ENCODE measurements at regions not wholly inside any gene's neighbourhood (a gene's known extent, or its start where the extent isn't known, plus 50 kb on each side); places are given as distances from the start of the nearest gene placed in this dataset.

GRCh38 chr17:71900621-71901229 is 220.1 kb upstream of the SOX9 start:
- in situ Hi-C loops (cut with HindIII; ENCODE audit: low sequenced_read_pairs) = no loop called here
- TF ChIP-seq CTCF (IDR thresholded peaks at IDR 0.05; ENCODE audit: low read depth, low read length, missing control alignments) = no peak
- DNase-seq (ENCODE audit: low read depth) = no peak

DNA sequence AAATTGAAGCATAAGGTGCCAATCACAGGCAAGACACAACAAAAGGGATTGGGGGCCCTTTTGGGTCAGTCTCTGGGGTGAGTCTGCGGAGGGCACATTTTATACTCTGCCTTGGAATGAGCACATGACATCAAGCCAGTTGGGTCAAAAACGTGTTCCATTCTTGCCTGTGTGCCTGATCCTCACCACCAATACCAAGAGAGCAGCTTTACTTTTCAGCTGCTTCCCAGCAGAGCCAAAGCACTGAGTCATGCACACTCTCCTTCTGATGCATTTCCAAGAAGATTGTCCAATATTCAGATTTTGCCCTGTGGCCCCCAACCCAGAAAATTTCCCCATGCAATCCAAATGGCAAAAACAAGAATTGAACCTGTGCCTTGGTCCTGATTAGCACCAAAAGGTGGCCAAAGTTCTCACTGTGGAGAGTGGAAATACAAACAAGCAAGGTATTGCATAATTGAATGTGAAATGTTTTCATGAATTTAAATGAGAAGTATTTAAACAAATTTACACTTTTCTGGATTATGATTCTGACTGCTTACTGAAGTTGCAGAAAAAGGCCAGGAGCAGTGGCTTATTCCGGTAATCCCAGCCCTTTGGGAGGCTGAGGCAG is 217.8 kb upstream of the SOX9 start:
- peak; percentile 16 for DNase-seq (ENCODE audit: low read depth)

More at GRCh38 chr17:71900621-71901229, 220.1 kb upstream of the SOX9 start:
- no peak overlapping the region for H3K4me3 ChIP-seq (ENCODE audit: low read depth, low read length)

DNA sequence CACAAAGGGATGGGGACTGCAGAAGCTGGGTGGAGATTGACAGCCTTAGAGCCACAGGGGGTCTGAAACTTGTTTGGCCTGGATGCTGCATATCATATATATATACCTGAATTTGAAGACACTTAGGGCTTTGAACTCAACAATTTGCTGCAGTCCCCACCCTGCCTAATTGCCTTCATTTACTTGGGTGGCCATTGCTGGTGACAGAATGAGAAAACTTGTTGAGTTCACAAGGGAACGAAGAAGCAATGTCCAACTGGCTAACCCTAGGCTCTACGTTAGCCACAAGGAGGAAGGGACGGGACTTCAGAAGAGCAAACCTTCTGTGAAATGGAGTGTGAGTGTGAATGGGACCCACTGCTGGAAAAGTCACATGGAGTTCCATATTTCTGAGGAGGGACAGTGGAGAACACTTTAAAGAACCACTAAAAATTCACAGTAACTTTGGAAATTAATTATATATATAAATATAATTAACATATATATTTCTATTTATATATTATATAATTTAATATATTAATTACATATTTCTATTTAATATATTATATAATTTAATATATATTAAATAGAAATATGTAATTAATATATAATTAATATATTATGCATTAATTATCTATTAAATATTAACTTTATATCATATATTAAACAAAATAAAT is 215.3 kb upstream of the SOX9 start:
- in situ Hi-C loops (cut with HindIII; ENCODE audit: low sequenced_read_pairs) = no loop called here
- DNase-seq (ENCODE audit: low read depth) = no peak
- no peak for TF ChIP-seq CTCF (IDR thresholded peaks at IDR 0.05; ENCODE audit: low read depth, low read length, missing control alignments)
- H3K4me3 ChIP-seq (ENCODE audit: low read depth, low read length) = no peak overlapping the region

More for the DNA sequence above, 217.8 kb upstream of the SOX9 start:
- H3K4me3 ChIP-seq (ENCODE audit: low read depth, low read length) = no peak overlapping the region
- in situ Hi-C loops (cut with HindIII; ENCODE audit: low sequenced_read_pairs) = no loop called here
- TF ChIP-seq CTCF (IDR thresholded peaks at IDR 0.05; ENCODE audit: low read depth, low read length, missing control alignments) = no peak

DNA sequence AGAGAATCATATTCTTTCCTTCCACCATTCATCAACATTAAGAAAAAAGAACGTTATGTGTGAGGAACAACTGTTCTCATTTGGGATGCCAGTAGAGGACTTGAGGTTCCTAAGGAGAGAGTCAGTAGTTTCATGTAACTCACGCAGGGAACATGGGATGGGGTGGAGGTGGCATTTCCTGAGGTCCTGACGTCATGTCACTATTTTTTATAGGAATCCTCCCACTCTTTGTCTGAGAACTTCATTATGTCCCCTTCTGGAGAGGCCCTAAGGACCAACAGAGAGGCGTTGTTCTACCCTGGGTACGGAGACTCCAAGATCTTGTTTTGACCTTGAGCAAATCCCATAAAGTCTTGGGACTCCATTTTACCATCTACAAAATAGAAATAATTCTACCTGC is 211.7 kb upstream of the SOX9 start:
- in situ Hi-C loops (cut with HindIII; ENCODE audit: low sequenced_read_pairs) = no loop called here
- no peak overlapping the region for H3K4me3 ChIP-seq (ENCODE audit: low read depth, low read length)
- TF ChIP-seq CTCF (IDR thresholded peaks at IDR 0.05; ENCODE audit: low read depth, low read length, missing control alignments) = no peak
- no peak for DNase-seq (ENCODE audit: low read depth)

GRCh38 chr17:71910002-71910401 is 210.8 kb upstream of the SOX9 start:
- no peak overlapping the region for H3K4me3 ChIP-seq (ENCODE audit: low read depth, low read length)
- in situ Hi-C loops (cut with HindIII; ENCODE audit: low sequenced_read_pairs) = no loop called here
- TF ChIP-seq CTCF (IDR thresholded peaks at IDR 0.05; ENCODE audit: low read depth, low read length, missing control alignments) = no peak
- no peak for DNase-seq (ENCODE audit: low read depth)

GRCh38 chr17:71914042-71914441 is 206.8 kb upstream of the SOX9 start:
- in situ Hi-C loops (cut with HindIII; ENCODE audit: low sequenced_read_pairs) = no loop called here
- no peak overlapping the region for H3K4me3 ChIP-seq (ENCODE audit: low read depth, low read length)
- no peak for DNase-seq (ENCODE audit: low read depth)
- TF ChIP-seq CTCF (IDR thresholded peaks at IDR 0.05; ENCODE audit: low read depth, low read length, missing control alignments) = no peak

All from astrocyte of the cerebellum (primary cell).